Limb (tissue), 2 donors: ENCODE measurements at regions not wholly inside any gene's neighbourhood (a gene's known extent, or its start where the extent isn't known, plus 50 kb on each side); places are given as distances from the start of the nearest gene placed in this dataset.
A peak's percentile ranks its signal among the peaks of the same experiment; 100 is the strongest.
"Not testable (repeated sequence)": the region's sequence is repeated elsewhere in the genome, so short reads cannot be mapped to it uniquely, and the experiment has no call there.

Experiments
- DNase-seq, 2 donors: peaks; one replicate each; pipeline ENCODE4 v3.0.0-alpha.2; 2016; ENCODE audit errors: extremely low spot score in 2 of 2

DNA sequence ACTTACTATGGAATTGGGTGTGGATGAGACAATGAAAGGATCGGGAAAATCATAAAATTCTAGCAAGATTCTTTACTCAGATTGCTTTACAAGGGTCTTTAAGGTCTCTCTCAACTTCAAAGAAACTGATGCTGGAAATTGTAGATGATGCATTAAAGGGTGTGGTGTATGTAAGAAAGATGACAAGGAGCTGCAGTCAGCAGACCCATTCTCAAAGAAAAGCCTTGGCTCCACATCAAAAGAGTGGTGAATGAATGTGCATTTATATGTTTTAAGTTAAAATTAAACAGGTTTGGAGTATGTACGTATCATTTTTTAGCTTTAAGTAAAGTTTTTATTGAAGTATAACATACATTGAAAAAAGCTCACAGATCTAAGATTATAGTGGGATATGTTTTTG lies 194.5 kb downstream of the C12orf75 start:
- no peak for DNase-seq

DNA sequence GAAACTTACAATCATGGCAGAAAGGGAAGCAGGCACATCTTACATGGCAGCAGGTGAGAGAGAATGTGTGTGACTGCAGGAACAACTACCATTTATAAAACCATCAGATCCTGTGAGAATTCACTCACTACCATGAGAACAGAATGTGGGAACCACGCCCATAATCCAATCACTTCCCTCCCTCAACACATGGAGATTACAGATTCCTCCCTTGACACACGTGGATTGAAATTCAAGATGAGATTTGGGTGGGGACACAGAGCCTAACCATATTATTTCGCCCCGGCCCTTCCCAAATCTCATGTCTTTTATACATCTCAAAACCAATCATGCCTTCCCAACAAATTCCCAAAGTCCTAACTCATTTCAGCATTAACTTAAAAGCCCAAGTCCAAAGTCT lies 203.6 kb downstream of the C12orf75 start:
- DNase-seq: no peak

- not testable (repeated sequence) for DNase-seq
Observed at GRCh38 chr12:105535033-105535432, 204.5 kb downstream of the C12orf75 start.

- peak; percentile 45 to 64 for DNase-seq
Observed at GRCh38 chr12:105538880-105539279, 208.4 kb downstream of the C12orf75 start.

GRCh38 chr12:105539735-105540134 lies 209.2 kb downstream of the C12orf75 start:
- DNase-seq: no peak

DNA sequence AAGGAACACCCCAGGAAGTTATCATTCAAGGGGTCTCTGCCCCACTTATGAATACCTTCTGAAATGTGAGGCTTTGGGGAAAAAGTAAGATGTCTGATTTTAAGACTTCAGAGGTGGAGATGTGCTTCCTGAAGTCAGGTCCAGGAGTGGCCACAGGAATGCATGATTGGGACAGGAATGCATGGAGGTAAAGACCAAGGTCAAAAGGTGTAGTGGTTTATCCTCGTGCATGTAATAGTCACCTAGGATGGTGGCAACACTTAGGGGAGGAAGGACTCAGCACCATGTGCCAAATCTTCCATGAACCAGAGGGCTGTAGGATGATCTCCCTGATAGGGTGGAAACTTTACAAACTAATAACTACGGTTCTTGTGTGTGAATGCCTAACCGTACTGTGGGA lies 217.3 kb downstream of the C12orf75 start:
- DNase-seq: no peak

GRCh38 chr12:105548626-105549025 lies 218.1 kb downstream of the C12orf75 start:
- DNase-seq: no peak

- no peak for DNase-seq
Observed at GRCh38 chr12:105552056-105552455, 221.6 kb downstream of the C12orf75 start.

DNA sequence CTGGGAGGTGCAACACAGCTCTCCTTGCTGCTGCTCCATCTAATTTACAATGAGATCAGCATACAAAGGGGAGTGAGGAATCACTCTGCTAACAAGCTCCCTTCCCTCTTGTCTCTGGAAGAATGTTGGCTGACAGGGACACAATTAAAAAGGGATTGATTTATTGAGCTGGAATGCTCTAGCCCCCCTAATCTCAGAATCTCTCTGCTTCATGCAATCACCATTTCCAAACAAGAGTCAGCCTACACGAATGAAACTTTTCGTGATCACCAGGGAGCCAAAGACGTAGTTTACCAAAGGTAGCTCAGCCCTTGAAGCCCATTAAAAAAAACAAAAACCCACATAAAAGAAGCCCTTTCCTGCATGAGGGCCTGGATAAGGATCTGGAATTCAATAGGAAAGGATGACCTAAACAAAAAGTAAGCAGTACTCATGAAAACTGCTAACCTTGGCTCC lies 223.8 kb downstream of the C12orf75 start:
- DNase-seq: no peak

DNA sequence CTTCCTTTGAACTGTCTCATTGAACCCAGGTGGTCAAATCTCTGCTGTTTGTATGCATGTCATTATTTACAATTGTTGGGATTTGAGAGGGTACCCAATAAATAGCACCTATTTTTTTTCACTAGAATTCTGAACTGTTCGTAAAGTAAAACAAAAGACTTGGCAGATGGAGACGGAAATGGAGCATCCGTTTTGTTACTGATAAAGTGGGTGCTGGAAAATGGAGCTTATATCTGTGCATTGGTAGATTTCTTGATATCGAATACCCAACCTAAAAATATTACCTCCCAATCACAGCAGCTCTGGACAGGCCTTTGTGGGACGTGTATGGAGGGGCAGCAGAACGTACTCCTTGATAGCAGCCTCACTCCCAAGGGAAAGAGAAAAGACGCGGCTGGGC lies 224.4 kb downstream of the C12orf75 start:
- DNase-seq: no peak

- no peak for DNase-seq
Observed at GRCh38 chr12:105555556-105556295, 225.2 kb downstream of the C12orf75 start.

DNA sequence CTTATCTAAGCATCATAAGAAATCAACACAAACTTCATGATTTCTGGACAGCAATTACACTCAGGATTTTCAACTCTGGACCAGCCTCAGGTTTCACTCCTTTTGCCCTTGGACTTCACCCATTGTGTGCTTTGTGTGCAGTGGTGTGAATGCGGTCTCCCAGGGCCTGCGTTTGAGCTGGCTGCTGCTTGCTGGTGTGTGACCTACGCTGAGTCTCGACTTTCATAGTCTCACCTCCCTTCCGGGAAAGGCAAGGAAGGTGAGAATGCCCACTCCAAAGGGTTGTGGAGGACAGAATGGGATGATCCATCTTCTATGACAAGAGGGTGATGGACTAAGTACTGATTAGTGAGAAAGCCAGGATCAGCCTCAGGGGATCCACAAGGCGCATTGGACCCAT lies 228.8 kb downstream of the C12orf75 start:
- DNase-seq: no peak

GRCh38 chr12:105561546-105562198 lies 231.2 kb downstream of the C12orf75 start:
- DNase-seq: no peak

- peak; percentile 51 to 83 for DNase-seq
Observed at GRCh38 chr12:105562199-105562971, 231.9 kb downstream of the C12orf75 start.

DNA sequence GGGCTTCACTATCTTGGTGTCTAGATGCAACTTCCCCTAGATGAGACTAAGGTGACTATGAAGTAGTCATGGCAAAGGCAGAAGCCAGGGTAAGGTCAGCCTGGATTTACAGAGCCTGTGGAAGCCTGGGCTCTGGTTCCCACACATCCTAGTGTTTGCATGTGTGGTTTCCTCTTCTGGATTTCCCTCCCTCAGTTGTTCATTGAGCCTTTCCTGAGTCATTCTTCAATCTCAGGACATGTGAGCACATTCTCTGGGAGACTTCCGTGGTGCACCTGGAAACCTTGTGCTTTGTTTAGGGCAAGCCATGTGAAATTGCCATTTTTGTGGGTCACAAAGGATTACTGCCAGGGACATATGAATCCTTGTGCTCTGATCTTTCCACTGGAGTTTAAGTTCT lies 236.6 kb downstream of the C12orf75 start:
- DNase-seq: no peak

DNA sequence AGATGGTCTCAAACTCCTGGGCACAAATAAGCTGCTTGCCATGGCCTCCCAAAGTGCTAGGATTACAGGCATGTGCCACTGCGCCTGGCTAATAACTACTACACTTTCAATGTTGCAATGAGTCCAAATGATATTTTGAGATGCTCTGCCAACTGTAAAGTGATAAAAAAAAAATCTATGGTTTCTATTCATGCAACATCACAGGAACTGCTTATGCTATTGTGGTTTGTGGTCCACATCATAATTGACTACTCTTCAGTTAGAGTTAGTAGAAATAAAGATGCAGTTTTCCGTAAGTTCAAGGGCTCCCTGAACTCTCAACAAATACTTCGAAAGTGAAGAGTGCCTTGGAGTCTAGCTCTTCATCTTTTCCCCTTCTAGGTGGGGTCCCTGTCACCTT lies 239.4 kb downstream of the C12orf75 start:
- no peak for DNase-seq

GRCh38 chr12:105570944-105571343 lies 240.5 kb downstream of the C12orf75 start:
- DNase-seq: no peak

- DNase-seq: no peak
Observed at GRCh38 chr12:105573574-105573973, 243.1 kb downstream of the C12orf75 start.

DNA sequence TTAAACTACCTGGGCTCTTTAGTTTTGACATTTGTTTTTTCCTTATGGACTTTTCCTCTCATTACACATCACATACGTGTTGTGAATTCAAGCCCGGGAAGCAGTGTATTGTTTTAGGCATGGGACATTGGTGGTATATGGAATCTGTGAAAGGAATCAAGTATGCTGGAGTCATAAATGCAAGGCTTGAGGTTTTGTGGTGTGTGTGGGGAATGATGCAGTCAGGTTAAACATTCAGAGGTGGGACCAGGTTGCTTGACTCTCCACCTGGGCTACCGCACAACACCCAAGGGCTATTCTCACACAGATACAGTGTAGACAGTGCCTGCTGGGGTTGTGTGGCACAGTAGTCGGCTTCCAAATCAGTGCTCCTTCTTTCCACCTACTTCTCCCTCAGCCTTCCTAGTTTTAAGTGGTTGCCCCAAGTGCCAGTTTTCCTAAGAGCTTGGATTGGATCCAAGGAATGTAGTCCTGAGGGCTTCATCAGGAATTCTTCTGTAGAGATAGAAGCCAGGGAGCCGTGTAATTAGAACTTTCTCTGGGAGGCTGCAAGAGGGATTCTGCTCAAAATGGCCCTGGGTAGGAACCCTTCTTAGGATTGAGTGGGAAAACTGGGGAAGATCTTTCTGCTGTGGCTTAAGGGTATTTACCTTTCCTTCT lies 243.7 kb downstream of the C12orf75 start:
- DNase-seq: no peak

- no peak for DNase-seq
Observed at GRCh38 chr12:105575235-105575634, 244.7 kb downstream of the C12orf75 start.

- DNase-seq: no peak
Observed at GRCh38 chr12:105576261-105576660, 245.8 kb downstream of the C12orf75 start.
